OCI-LY3 (cell line): ENCODE measurements at regions not wholly inside any gene's neighbourhood (a gene's known extent, or its start where the extent isn't known, plus 50 kb on each side); places are given as distances from the start of the nearest gene placed in this dataset.

Experiments
- H2AFZ ChIP-seq: fragments of 200-600, 300-600 bp; shearing (Covaris generic); 2 replicates; pipeline ENCODE4 v1.6.0; 2014; ENCODE audit warnings: antibody characterized with exemption, low read depth, low read length
- H3K27ac ChIP-seq: fragments of 200-600, 300-600 bp; sonication (generic); 2 replicates; pipeline ENCODE4 v1.5.1; 2014; ENCODE audit warnings: mild to moderate bottlenecking, low read length, moderate library complexity, mixed read lengths
- H3K27me3 ChIP-seq: fragments of 200-600, 300-600 bp; sonication (generic); 2 replicates; pipeline ENCODE4 v1.6.1; 2014; ENCODE audit warnings: low read depth, low read length, mixed read lengths
- H3K36me3 ChIP-seq: fragments of 200-600, 300-600 bp; sonication (generic); replicated peaks from 2 replicates; pipeline ENCODE3; 2014; ENCODE audit warnings: low read depth, low read length, mixed read lengths
- H3K4me1 ChIP-seq: fragments of 300-600, 200-600 bp; sonication (generic); 2 replicates; pipeline ENCODE4 v1.6.1; 2014; ENCODE audit warnings: low read length, mixed read lengths
- H3K4me2 ChIP-seq: fragments of 200-600, 300-600 bp; sonication (generic); 2 replicates; pipeline ENCODE4 v1.6.1; 2014; ENCODE audit warnings: low read length, mixed read lengths
- H3K4me3 ChIP-seq: fragments of 300-600, 200-600 bp; sonication (generic); 2 replicates; pipeline ENCODE4 v1.5.1; 2014; ENCODE audit warnings: antibody characterized with exemption, mild to moderate bottlenecking, low read length, moderate library complexity
- H3K79me2 ChIP-seq: fragments of 300-600, 200-600 bp; shearing (Covaris generic); 2 replicates; pipeline ENCODE4 v1.6.1; 2014; ENCODE audit warnings: mild to moderate bottlenecking, low read length, mixed read lengths
- H3K9ac ChIP-seq: fragments of 300-600, 200-600 bp; shearing (Covaris generic); 2 replicates; pipeline ENCODE4 v1.6.0; 2014; ENCODE audit warnings: mild to moderate bottlenecking, low read length, moderate library complexity
- H3K9me3 ChIP-seq: fragments of 200-600, 300-600 bp; shearing (Covaris generic); 2 replicates; pipeline ENCODE4 v1.6.1; 2014; ENCODE audit warnings: low read length, mixed read lengths; ENCODE audit not compliant: insufficient read depth
- H4K20me1 ChIP-seq: fragments of 200-600, 300-600 bp; sonication (generic); 2 replicates; pipeline ENCODE4 v1.6.1; 2016; ENCODE audit warnings: low read length, mixed read lengths; ENCODE audit not compliant: insufficient read depth
- EZH2phosphoT487 ChIP-seq: fragments of 200-600 bp; shearing (Covaris generic); IDR thresholded peaks from 2 replicates; pipeline ENCODE4 v1.6.1; 2018; ENCODE audit warnings: antibody characterized with exemption, mixed run types, low read depth
- TF ChIP-seq, protein P1 (sequence below): fragments of 200-600, 300-600 bp; sonication (generic); IDR thresholded peaks from 2 replicates; pipeline ENCODE4 v1.5.1; 2014; ENCODE audit warnings: antibody characterized with exemption, low read length, low read depth

DNA sequence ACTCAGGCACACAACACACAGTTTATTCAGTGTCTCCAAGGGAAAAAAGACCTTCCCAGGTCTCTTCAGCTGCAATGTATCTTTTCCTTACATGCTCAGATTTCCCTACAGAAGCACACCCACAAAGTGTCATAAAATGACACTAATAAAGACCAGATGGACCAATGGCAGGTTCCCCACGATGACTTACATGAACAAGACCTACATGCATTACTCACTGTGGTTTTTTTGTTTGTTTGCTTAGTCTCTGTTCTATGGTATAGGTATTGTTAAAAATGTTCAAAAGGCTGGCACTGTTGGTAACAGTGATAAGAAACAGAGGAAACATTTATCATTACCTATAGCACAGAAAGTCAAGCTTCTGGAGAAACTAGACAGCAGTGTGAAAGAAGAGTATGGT is 318.2 kb upstream of the TMCO5A start:
- Histone ChIP-seq H3K4me3 (no peak overlapping the region), H4K20me1 (no peaks in the 10 kb centered on the region), H3K27me3 (no peaks in the 10 kb centered on the region), H3K27ac (no peak overlapping the region), H3K36me3 (no peaks in the 10 kb centered on the region), H3K4me1 (no peaks in the 10 kb centered on the region), H3K9me3 (no peaks in the 10 kb centered on the region), H2AFZ (no peak overlapping the region), H3K4me2 (no peak overlapping the region), H3K9ac (no peak overlapping the region), H3K79me2 (no peaks in the 10 kb centered on the region)
- TF ChIP-seq EZH2phosphoT487, result no peak
- TF ChIP-seq, protein P1, sequence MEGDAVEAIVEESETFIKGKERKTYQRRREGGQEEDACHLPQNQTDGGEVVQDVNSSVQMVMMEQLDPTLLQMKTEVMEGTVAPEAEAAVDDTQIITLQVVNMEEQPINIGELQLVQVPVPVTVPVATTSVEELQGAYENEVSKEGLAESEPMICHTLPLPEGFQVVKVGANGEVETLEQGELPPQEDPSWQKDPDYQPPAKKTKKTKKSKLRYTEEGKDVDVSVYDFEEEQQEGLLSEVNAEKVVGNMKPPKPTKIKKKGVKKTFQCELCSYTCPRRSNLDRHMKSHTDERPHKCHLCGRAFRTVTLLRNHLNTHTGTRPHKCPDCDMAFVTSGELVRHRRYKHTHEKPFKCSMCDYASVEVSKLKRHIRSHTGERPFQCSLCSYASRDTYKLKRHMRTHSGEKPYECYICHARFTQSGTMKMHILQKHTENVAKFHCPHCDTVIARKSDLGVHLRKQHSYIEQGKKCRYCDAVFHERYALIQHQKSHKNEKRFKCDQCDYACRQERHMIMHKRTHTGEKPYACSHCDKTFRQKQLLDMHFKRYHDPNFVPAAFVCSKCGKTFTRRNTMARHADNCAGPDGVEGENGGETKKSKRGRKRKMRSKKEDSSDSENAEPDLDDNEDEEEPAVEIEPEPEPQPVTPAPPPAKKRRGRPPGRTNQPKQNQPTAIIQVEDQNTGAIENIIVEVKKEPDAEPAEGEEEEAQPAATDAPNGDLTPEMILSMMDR, result no peak

DNA sequence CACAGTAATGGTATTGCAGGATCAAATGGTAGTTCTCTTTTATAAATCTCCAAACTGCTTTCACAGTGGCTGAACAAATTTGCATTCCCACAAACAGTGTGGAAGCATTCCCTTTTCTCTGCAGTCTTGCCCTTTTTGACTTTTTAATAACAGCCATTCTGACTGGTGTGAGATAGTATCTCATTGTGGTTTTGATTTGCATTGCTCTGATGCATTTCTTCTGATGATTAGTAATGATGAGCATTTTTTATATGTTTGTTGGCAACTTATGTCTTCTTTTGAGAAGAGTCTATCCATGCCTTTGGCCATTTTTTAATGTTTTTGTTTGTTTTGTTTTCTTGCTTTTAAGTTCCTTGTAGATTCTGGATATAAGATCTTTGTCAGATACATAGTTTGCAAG is 316.1 kb upstream of the TMCO5A start:
- Histone ChIP-seq H3K27ac (no peak overlapping the region), H3K36me3 (no peaks in the 10 kb centered on the region), H3K27me3 (no peaks in the 10 kb centered on the region), H3K4me2 (no peak overlapping the region), H3K9ac (no peak overlapping the region), H3K9me3 (no peaks in the 10 kb centered on the region), H2AFZ (no peak overlapping the region), H3K79me2 (no peaks in the 10 kb centered on the region), H4K20me1 (no peaks in the 10 kb centered on the region), H3K4me1 (no peaks in the 10 kb centered on the region), H3K4me3 (no peak overlapping the region)
- TF ChIP-seq EZH2phosphoT487, result no peak
- TF ChIP-seq, protein P1, result no peak

DNA sequence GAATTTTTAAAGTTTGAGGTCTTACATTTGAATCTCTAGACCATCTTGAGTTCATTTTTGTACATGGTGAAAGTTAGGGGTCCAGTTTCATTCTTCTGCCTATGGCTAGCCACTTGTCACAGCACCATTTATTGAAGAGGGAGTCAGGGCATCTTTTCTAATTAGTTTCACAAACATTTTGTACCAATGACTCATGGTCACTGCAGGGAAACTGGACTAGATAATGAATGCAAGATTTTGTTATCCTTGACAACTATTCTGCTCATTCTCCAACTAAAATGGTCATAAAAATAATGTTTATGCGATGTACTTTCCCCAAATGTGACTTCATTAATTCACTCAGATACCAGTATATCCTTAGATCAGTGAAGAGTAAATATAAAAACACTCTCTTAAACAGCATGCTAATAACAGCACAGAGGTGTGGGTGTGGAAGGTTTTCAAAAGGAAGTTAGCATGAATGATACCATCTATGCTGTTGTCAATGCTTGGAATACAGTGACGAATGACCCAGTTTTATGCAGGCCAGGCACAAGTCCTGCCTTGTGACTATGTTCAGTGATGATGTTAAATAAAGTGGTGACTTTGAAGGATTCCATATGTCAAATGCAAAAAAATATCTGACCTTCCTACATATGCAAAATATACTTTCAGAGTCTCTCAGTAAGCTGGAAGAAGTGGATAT is 314.9 kb upstream of the TMCO5A start:
- Histone ChIP-seq H3K27me3 (no peaks in the 10 kb centered on the region), H3K4me3 (no peak overlapping the region), H3K9ac (no peak overlapping the region), H3K27ac (no peak overlapping the region), H3K4me1 (no peaks in the 10 kb centered on the region), H4K20me1 (no peaks in the 10 kb centered on the region), H3K36me3 (no peaks in the 10 kb centered on the region), H3K79me2 (no peaks in the 10 kb centered on the region), H3K9me3 (no peaks in the 10 kb centered on the region), H2AFZ (no peak overlapping the region), H3K4me2 (no peak overlapping the region)
- TF ChIP-seq, protein P1, result no peak
- no peak for TF ChIP-seq EZH2phosphoT487

DNA sequence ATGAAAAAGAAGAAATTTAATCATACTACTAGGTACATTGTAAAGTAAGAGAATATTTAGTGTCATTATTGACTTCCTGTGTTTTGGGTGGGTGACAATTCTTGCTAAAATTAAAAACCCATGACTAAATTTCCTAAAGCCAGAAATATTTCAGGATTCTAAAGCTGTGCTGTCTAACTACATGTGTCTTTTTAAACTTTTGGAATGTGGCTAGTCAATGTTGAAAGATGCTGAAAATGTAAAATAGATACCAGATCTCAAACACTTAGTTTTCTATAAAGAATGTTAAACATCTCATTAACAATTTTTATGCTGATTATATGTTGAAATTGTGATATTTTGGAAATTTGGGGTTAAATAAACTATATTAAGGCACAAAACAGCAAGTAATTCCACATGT is 308.9 kb upstream of the TMCO5A start:
- H3K9me3 ChIP-seq, result no peaks in the 10 kb centered on the region
- no peak for TF ChIP-seq EZH2phosphoT487
- TF ChIP-seq, protein P1, result no peak
- H3K9ac ChIP-seq, result no peak overlapping the region
- H3K27me3 ChIP-seq, result no peaks in the 10 kb centered on the region
- no peak overlapping the region for H3K4me2 ChIP-seq
- H4K20me1 ChIP-seq, result no peaks in the 10 kb centered on the region
- no peak overlapping the region for H3K4me3 ChIP-seq
- H3K4me1 ChIP-seq, result no peaks in the 10 kb centered on the region
- no peaks in the 10 kb centered on the region for H3K36me3 ChIP-seq
- H3K79me2 ChIP-seq, result no peaks in the 10 kb centered on the region
- H3K27ac ChIP-seq, result no peak overlapping the region
- no peak overlapping the region for H2AFZ ChIP-seq
